WERI-Rb-1 (cell line): ENCODE measurements at regions not wholly inside any gene's neighbourhood (a gene's known extent, or its start where the extent isn't known, plus 50 kb on each side); places are given as distances from the start of the nearest gene placed in this dataset.

Experiments
- DNase-seq: peaks from one replicate; pipeline ENCODE4 v3.0.0-alpha.2; 2020
- H3K27ac ChIP-seq: fragments of 250-450 bp; sonication (Bioruptor Pico); 2 replicates; pipeline ENCODE4 v1.5.1; 2020; ENCODE audit warnings: mild to moderate bottlenecking, moderate library complexity
- H3K27me3 ChIP-seq: fragments of 250-450 bp; sonication (Bioruptor Pico); 2 replicates; pipeline ENCODE4 v1.5.1; 2021; ENCODE audit warnings: mild to moderate bottlenecking, low read depth, moderate library complexity; ENCODE audit not compliant: insufficient read depth, severe bottlenecking
- H3K36me3 ChIP-seq: fragments of 250-450 bp; sonication (Bioruptor Pico); 2 replicates; pipeline ENCODE4 v1.5.1; 2020; ENCODE audit warnings: mild to moderate bottlenecking, moderate library complexity
- H3K4me3 ChIP-seq: 2 replicates; pipeline ENCODE4 v1.5.1; 2011; ENCODE audit warnings: low read depth, mild to moderate bottlenecking, control low read depth, low read length
- H3K9me3 ChIP-seq: fragments of 250-450 bp; sonication (Bioruptor Pico); 2 replicates; pipeline ENCODE4 v1.5.1; 2021; ENCODE audit warnings: mild to moderate bottlenecking, moderate library complexity; ENCODE audit not compliant: severe bottlenecking
- TF ChIP-seq, protein P1 (sequence below): IDR thresholded peaks from 2 replicates; pipeline ENCODE4 v1.5.1; 2011; ENCODE audit warnings: low read depth, mild to moderate bottlenecking, control low read depth, inconsistent platforms, low read length

DNA sequence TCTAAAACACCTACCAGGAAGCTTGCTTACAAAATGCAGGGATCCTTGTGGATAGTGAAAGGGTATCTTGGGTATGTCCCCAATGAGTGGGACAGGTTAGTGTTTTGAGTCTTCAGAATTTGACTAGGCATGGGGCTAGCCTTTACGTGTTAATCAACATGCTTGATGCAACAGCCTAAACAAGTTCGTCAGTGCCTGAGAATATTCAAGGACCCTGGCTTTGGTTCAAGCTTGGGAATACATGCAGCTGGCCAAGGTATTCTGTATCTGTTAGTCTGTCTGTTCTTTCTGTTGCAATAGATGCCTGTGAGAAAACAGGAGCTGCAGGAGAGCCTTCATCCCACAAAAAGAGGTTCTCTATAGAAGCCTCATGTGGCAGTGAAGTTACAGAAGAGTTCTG is 149.5 kb downstream of the CCNG2 start:
- no peak for DNase-seq
- no peaks in the 10 kb centered on the region for H3K9me3 ChIP-seq
- no peak overlapping the region for H3K27ac ChIP-seq
- peaks cover 2% of the 10 kb centered on the region for H3K27me3 ChIP-seq
- no peaks in the 10 kb centered on the region for H3K36me3 ChIP-seq
- H3K4me3 ChIP-seq: no peak overlapping the region
- TF ChIP-seq, protein P1, sequence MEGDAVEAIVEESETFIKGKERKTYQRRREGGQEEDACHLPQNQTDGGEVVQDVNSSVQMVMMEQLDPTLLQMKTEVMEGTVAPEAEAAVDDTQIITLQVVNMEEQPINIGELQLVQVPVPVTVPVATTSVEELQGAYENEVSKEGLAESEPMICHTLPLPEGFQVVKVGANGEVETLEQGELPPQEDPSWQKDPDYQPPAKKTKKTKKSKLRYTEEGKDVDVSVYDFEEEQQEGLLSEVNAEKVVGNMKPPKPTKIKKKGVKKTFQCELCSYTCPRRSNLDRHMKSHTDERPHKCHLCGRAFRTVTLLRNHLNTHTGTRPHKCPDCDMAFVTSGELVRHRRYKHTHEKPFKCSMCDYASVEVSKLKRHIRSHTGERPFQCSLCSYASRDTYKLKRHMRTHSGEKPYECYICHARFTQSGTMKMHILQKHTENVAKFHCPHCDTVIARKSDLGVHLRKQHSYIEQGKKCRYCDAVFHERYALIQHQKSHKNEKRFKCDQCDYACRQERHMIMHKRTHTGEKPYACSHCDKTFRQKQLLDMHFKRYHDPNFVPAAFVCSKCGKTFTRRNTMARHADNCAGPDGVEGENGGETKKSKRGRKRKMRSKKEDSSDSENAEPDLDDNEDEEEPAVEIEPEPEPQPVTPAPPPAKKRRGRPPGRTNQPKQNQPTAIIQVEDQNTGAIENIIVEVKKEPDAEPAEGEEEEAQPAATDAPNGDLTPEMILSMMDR: no peak

DNA sequence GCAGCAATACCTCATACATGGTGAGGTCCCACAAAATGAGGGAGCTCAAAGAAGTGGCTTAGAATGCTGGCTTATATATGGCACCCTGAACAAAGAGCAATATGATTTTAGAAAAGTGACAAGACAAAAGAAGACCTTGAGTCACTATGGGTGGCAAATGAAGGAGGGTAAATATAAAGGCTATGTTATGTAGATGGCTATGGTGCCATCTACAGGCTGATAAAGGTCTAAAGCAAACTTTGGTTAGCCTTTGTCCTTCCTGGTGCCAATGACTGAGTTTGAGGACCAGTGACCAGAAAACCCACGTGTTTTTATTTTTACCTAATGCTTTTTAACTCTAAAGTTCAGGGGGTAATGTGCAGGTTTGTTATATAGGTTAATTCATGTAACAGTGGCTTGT is 151.8 kb downstream of the CCNG2 start:
- DNase-seq: no peak
- TF ChIP-seq, protein P1: peak; percentile 58; the same call in 1 of the 2 replicates
- Histone ChIP-seq H3K36me3 (no peaks in the 10 kb centered on the region), H3K9me3 (no peaks in the 10 kb centered on the region), H3K27ac (no peak overlapping the region), H3K4me3 (no peak overlapping the region), H3K27me3 (peaks cover 2% of the 10 kb centered on the region)

DNA sequence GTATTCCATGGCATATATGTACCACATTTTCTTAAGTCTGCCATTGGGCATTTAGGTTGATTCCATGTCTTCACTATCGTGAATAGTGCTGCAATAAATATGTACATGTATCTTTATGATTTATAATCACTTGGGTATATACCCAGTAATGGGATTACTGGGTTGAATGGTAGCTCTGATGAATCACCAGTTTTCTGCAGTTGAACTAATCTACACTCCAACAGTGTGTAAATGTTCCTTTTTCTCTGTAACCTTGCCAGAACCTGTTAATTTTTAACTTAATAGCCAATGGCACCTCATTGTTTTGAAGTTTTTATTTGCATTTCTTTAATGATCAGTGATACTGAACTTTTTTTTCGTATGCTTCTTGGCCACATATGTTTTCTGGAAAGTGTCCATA is 152.5 kb downstream of the CCNG2 start:
- Histone ChIP-seq H3K4me3 (no peak overlapping the region), H3K9me3 (no peaks in the 10 kb centered on the region), H3K27ac (no peak overlapping the region), H3K36me3 (no peaks in the 10 kb centered on the region), H3K27me3 (peaks cover 2% of the 10 kb centered on the region)
- TF ChIP-seq, protein P1: no peak
- DNase-seq: no peak

DNA sequence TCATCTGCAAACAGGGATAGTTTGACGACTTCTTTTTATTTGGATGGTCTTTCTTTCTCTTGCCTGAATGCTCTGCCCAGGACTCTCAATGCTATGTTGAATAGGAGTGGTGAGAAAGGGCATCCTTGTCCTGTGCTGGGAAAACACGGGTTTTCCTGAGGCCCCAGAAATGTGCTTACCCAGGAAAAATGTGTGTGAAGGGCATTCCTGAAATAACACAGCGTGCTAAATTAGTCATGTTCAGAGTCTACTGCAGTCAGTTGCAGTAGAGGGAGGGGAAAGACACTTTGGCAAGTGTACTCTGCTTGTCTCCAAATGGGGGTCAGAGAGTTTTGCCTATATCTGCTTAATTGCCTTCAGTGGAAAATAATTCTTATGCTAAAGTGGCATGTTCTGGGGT is 153.9 kb downstream of the CCNG2 start:
- Histone ChIP-seq H3K4me3 (no peak overlapping the region), H3K9me3 (no peaks in the 10 kb centered on the region), H3K27me3 (peaks cover 2% of the 10 kb centered on the region), H3K36me3 (no peaks in the 10 kb centered on the region), H3K27ac (no peak overlapping the region)
- DNase-seq: no peak
- TF ChIP-seq, protein P1: no peak

DNA sequence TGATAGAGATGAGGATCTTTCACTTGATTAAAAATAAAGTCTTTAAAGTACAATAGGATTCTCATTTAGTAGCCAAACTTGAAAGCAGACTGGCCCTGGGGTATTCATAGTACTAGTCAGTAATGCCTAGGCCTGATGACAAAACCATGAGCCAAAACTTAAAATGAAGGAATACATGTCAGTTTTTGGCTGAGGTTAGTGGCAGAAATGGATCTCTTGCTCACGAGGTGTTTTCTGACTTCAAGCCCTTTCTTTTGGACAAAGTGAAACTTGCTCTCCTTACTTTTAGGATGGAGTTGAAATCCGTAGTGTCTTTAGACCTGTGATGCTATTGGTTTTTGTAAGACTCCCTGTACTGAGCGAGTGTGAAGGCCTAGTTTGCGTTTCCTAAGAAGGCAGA is 157.7 kb downstream of the CCNG2 start:
- no peak overlapping the region for H3K27ac ChIP-seq
- no peak overlapping the region for H3K4me3 ChIP-seq
- H3K27me3 ChIP-seq: peaks cover 2% of the 10 kb centered on the region
- H3K36me3 ChIP-seq: no peaks in the 10 kb centered on the region
- no peak for DNase-seq
- TF ChIP-seq, protein P1: no peak
- no peaks in the 10 kb centered on the region for H3K9me3 ChIP-seq

DNA sequence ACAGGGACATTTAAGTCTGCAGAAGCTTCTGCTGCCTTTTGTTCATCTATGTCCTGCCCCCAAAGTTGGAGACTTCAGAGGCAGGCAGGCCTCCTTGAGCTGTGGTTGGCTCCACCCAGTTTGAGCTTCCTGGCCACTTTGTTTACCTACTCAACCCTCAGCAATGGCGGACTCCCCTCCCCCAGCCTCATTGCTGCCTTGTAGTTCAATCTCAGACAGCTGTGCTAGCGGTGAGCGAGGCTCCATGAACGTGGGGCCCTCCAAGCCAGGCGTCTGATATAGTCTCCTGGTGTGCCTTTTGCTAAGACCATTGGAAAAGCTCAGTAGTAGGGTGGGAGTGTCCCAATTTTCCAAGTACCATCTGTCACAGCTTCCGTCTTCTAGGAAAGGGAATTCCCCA is 170.1 kb downstream of the CCNG2 start:
- no peak for DNase-seq
- no peaks in the 10 kb centered on the region for H3K36me3 ChIP-seq
- H3K9me3 ChIP-seq: peaks cover under 1% of the 10 kb centered on the region
- no peak overlapping the region for H3K27ac ChIP-seq
- no peaks in the 10 kb centered on the region for H3K27me3 ChIP-seq
- no peak overlapping the region for H3K4me3 ChIP-seq
- TF ChIP-seq, protein P1: no peak
